ENCODE measurements at regions not wholly inside any gene's neighbourhood (a gene's known extent, or its start where the extent isn't known, plus 50 kb on each side); places are given as distances from the start of the nearest gene placed in this dataset.

DNA sequence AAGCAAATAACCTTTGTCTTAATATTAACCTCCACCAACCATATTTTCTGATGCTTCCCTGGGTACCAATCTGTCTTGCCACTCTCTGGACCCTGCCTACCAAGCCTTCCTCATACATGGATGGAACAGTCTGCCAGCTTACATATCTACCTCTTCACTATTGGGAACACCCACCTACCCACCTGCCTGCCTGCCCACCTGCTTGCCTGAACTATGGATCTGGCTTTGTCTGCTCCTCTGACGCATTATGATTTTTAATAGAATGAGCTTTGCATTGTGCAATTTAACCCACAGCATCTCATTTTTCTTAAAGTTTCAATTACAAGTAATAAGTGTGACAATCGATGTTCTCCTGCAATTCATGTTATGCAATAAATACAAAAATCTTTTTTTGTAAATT is 137.9 kb upstream of the LSM8 start:
- FAIRE-seq (no peak), DNase-seq (ENCODE audit: low read depth) (no peak)
- TF ChIP-seq EZH2 (IDR thresholded peaks at IDR 0.05; ENCODE audit: insufficient read depth, low read length), result no peak
- TF ChIP-seq, protein P1, sequence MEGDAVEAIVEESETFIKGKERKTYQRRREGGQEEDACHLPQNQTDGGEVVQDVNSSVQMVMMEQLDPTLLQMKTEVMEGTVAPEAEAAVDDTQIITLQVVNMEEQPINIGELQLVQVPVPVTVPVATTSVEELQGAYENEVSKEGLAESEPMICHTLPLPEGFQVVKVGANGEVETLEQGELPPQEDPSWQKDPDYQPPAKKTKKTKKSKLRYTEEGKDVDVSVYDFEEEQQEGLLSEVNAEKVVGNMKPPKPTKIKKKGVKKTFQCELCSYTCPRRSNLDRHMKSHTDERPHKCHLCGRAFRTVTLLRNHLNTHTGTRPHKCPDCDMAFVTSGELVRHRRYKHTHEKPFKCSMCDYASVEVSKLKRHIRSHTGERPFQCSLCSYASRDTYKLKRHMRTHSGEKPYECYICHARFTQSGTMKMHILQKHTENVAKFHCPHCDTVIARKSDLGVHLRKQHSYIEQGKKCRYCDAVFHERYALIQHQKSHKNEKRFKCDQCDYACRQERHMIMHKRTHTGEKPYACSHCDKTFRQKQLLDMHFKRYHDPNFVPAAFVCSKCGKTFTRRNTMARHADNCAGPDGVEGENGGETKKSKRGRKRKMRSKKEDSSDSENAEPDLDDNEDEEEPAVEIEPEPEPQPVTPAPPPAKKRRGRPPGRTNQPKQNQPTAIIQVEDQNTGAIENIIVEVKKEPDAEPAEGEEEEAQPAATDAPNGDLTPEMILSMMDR (IDR thresholded peaks at IDR 0.05; ENCODE audit: insufficient read depth, low read depth, low read length), result no peak
- H3K9me3 Mint-ChIP-seq (ENCODE audit: unreplicated experiment), result no peaks in the 10 kb centered on the region
- Histone ChIP-seq H3K36me3 (ENCODE audit: insufficient read depth, low read length) (no peaks in the 10 kb centered on the region), H3K79me2 (ENCODE audit: insufficient read depth, low read length) (no peaks in the 10 kb centered on the region), H3K4me1 (ENCODE audit: insufficient read depth, low read length) (no peaks in the 10 kb centered on the region), H4K20me1 (ENCODE audit: insufficient read depth, low read length) (no peaks in the 10 kb centered on the region), H3K27me3 (ENCODE audit: insufficient read depth, low read length) (no peaks in the 10 kb centered on the region), H3K4me3 (ENCODE audit: insufficient read depth, low read depth, low read length) (no peak overlapping the region), H3K9me3 (ENCODE audit: insufficient read depth, low read depth, low read length) (no peaks in the 10 kb centered on the region), H2AFZ (ENCODE audit: low read depth, low read length) (no peak overlapping the region), H3K4me2 (ENCODE audit: low read length) (no peak overlapping the region), H3K9ac (ENCODE audit: low read length) (no peak overlapping the region), H3K27ac (ENCODE audit: low read depth, low read length) (no peak overlapping the region)
- no peaks in the 10 kb centered on the region for H3K36me3 Mint-ChIP-seq (ENCODE audit: low read depth, unreplicated experiment)
- peaks cover 2% of the 10 kb centered on the region for H3K4me1 Mint-ChIP-seq (ENCODE audit: low read depth, unreplicated experiment)
- no peaks in the 10 kb centered on the region for H3K27me3 Mint-ChIP-seq (ENCODE audit: low read depth, unreplicated experiment)
- no peak overlapping the region for H3K27ac Mint-ChIP-seq (ENCODE audit: unreplicated experiment)
- no peak overlapping the region for H3K4me3 Mint-ChIP-seq (ENCODE audit: unreplicated experiment)

DNA sequence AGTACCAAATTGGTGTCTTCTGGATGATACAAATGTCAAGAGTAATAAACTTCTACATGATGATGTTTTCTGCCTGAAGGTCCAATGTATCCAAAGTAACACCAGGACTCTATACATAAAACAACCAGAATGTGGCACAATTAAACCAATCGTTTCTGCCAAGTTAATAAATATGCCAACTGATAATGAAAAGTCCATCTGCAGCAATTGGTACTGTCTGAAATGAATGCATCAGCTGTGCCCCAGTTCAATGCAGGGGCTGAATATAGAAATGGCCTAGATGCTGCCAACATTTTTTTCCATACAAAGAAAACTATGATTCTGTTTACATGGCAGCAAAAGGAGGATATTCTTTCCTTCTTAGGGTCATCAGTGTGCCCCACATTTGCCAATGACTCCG is 137.2 kb upstream of the LSM8 start:
- Histone ChIP-seq H2AFZ (ENCODE audit: low read depth, low read length) (no peak overlapping the region), H3K4me1 (ENCODE audit: insufficient read depth, low read length) (no peaks in the 10 kb centered on the region), H3K4me3 (ENCODE audit: insufficient read depth, low read depth, low read length) (no peak overlapping the region), H3K36me3 (ENCODE audit: insufficient read depth, low read length) (no peaks in the 10 kb centered on the region), H3K27me3 (ENCODE audit: insufficient read depth, low read length) (no peaks in the 10 kb centered on the region), H4K20me1 (ENCODE audit: insufficient read depth, low read length) (no peaks in the 10 kb centered on the region), H3K9me3 (ENCODE audit: insufficient read depth, low read depth, low read length) (no peaks in the 10 kb centered on the region), H3K79me2 (ENCODE audit: insufficient read depth, low read length) (no peaks in the 10 kb centered on the region), H3K27ac (ENCODE audit: low read depth, low read length) (no peak overlapping the region), H3K9ac (ENCODE audit: low read length) (no peak overlapping the region), H3K4me2 (ENCODE audit: low read length) (no peak overlapping the region)
- FAIRE-seq (no peak), DNase-seq (ENCODE audit: low read depth) (no peak)
- H3K4me3 Mint-ChIP-seq (ENCODE audit: unreplicated experiment), result no peak overlapping the region
- no peaks in the 10 kb centered on the region for H3K36me3 Mint-ChIP-seq (ENCODE audit: low read depth, unreplicated experiment)
- peaks cover 2% of the 10 kb centered on the region for H3K4me1 Mint-ChIP-seq (ENCODE audit: low read depth, unreplicated experiment)
- no peak overlapping the region for H3K27ac Mint-ChIP-seq (ENCODE audit: unreplicated experiment)
- no peaks in the 10 kb centered on the region for H3K27me3 Mint-ChIP-seq (ENCODE audit: low read depth, unreplicated experiment)
- H3K9me3 Mint-ChIP-seq (ENCODE audit: unreplicated experiment), result no peaks in the 10 kb centered on the region
- TF ChIP-seq, protein P1 (IDR thresholded peaks at IDR 0.05; ENCODE audit: insufficient read depth, low read depth, low read length), result no peak
- TF ChIP-seq EZH2 (IDR thresholded peaks at IDR 0.05; ENCODE audit: insufficient read depth, low read length), result no peak

DNA sequence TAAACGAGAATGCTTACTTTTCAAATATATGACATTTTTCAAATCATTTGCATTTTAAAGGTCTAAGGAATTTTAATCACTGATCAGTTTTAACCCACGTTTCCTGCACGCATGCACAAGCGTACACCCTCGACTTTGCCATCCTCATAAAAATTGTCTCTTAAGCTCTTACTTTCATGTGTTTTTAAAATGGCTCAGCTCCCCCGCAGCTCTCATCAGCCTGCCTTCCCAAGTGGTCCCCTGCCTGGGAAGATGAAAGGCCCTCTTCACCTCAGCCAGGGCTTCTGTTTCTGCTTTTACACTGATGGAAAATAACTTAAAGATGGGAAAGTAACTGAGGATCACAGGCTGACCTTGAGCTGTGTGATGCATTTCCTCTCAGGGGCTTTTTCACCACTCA is 131.6 kb upstream of the LSM8 start:
- H3K4me2 ChIP-seq (ENCODE audit: low read length), result no peak overlapping the region
- H3K36me3 ChIP-seq (ENCODE audit: insufficient read depth, low read length), result no peaks in the 10 kb centered on the region
- no peaks in the 10 kb centered on the region for H3K36me3 Mint-ChIP-seq (ENCODE audit: low read depth, unreplicated experiment)
- TF ChIP-seq, protein P1 (IDR thresholded peaks at IDR 0.05; ENCODE audit: insufficient read depth, low read depth, low read length), result no peak
- no peak for TF ChIP-seq EZH2 (IDR thresholded peaks at IDR 0.05; ENCODE audit: insufficient read depth, low read length)
- DNase-seq (ENCODE audit: low read depth) (no peak), FAIRE-seq (no peak)
- no peaks in the 10 kb centered on the region for H4K20me1 ChIP-seq (ENCODE audit: insufficient read depth, low read length)
- H3K79me2 ChIP-seq (ENCODE audit: insufficient read depth, low read length), result no peaks in the 10 kb centered on the region
- no peaks in the 10 kb centered on the region for H3K4me1 ChIP-seq (ENCODE audit: insufficient read depth, low read length)
- no peak overlapping the region for H3K27ac Mint-ChIP-seq (ENCODE audit: unreplicated experiment)
- peaks cover 8% of the 10 kb centered on the region for H3K4me1 Mint-ChIP-seq (ENCODE audit: low read depth, unreplicated experiment)
- H3K9me3 ChIP-seq (ENCODE audit: insufficient read depth, low read depth, low read length), result no peaks in the 10 kb centered on the region
- no peaks in the 10 kb centered on the region for H3K27me3 Mint-ChIP-seq (ENCODE audit: low read depth, unreplicated experiment)
- H3K9me3 Mint-ChIP-seq (ENCODE audit: unreplicated experiment), result no peaks in the 10 kb centered on the region
- H3K27ac ChIP-seq (ENCODE audit: low read depth, low read length), result no peak overlapping the region
- H3K4me3 ChIP-seq (ENCODE audit: insufficient read depth, low read depth, low read length), result no peak overlapping the region
- H3K27me3 ChIP-seq (ENCODE audit: insufficient read depth, low read length), result no peaks in the 10 kb centered on the region
- no peak overlapping the region for H2AFZ ChIP-seq (ENCODE audit: low read depth, low read length)
- no peak overlapping the region for H3K4me3 Mint-ChIP-seq (ENCODE audit: unreplicated experiment)
- H3K9ac ChIP-seq (ENCODE audit: low read length), result no peak overlapping the region

Measured in astrocyte (in vitro differentiated cells and primary cell).